ENCODE measurements at regions not wholly inside any gene's neighbourhood (a gene's known extent, or its start where the extent isn't known, plus 50 kb on each side); places are given as distances from the start of the nearest gene placed in this dataset.

DNA sequence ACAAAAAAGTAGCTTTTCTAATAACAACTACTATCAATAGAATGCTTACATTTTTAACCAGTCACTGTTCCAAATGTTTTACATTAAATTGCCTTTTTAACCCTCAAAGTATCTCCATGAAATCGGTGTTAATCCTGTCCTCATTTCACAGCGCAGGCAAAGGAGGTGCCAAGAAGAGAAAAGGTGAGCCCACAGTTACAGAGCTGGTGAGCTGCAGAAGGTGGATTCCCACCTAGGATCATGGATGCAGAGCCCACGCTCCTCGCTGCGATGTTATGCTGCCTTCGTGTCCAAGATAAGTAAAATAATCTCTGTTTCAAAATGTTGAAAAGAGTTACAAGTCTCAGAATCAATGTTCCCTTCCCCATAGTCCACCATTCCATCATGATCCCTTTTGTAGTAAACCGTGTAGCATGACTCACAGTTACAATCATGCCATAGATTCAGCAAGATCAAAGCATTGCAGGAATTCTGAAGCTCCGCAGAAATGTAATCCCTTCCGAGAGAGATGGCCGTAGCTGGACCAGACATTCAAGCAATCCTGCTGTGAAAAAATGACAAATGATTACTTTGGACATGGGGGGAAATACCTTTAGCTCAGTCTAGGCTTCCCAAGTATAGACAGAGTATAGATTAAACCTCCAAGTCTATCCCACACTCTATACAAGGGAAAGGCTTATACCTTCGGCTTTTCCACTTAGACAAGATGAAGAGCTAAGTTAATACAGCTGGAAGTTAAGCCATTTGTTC, 394.7 kb upstream of the AKR1E2 start:
- Histone ChIP-seq H3K79me2 (ENCODE audit: control insufficient read depth, insufficient read depth, low read length) (no peaks in the 10 kb centered on the region), H4K20me1 (replicated peaks; ENCODE audit: control insufficient read depth, insufficient read depth, low read length) (no peaks in the 10 kb centered on the region), H3K9me1 (ENCODE audit: control insufficient read depth, insufficient read depth, low read length) (no peaks in the 10 kb centered on the region), H3K27ac (ENCODE audit: extremely low read depth, low read depth, low read length) (no peak overlapping the region), H3K4me1 (replicated peaks in 1 of 2; ENCODE audit: control insufficient read depth in 2 of 2, insufficient read depth in 2 of 2, low read length in 2 of 2) (no peaks in the 10 kb centered on the region), H3K36me3 (ENCODE audit: control insufficient read depth, insufficient read depth, low read length) (no peaks in the 10 kb centered on the region), H3K4me3 (no peak overlapping the region), H2AFZ (ENCODE audit: low read depth, low read length) (no peak overlapping the region), H3K4me2 (ENCODE audit: insufficient read depth, low read length) (no peak overlapping the region), H3K9me3 (replicated peaks; ENCODE audit: control insufficient read depth, insufficient read depth, low read depth, low read length) (no peaks in the 10 kb centered on the region), H3K27me3 (ENCODE audit: control insufficient read depth in 2 of 2, insufficient read depth in 2 of 2, low read length in 2 of 2) (no peaks in the 10 kb centered on the region; a peak in 2 of 5 replicates), H3K9ac (ENCODE audit: insufficient read depth in 1 of 2, low read depth in 2 of 2, low read length in 2 of 2) (no peak overlapping the region)
- POLR2A ChIA-PET = interaction anchor here (1.3 kb wide), 1 partner anchor 11 kb away, joined by 3 read pairs; no protein-coding TSS in a partner anchor
- WGBS (ENCODE audit: insufficient coverage, low coverage, missing lambda C conversion rate) = 2% methylated on average over 11 of the region's 11 CpGs
- in situ Hi-C loops (cut with MboI) (no loop called here), intact Hi-C loops (cut with micrococcal nuclease) (no loop called here)
- TF ChIP-seq ZFPM2 (CRISPR knock-in tag; IDR thresholded peaks at IDR 0.05) (no peak), CEBPG (CRISPR knock-in tag; IDR thresholded peaks at IDR 0.05) (no peak), CEBPG (tag; conservative IDR thresholded peaks at IDR 0.05 in 1 of 2, IDR thresholded peaks at IDR 0.05 in 1 of 2) (no peak), ZBED1 (IDR thresholded peaks at IDR 0.05) (no peak), ETV1 (tag; conservative IDR thresholded peaks at IDR 0.05; ENCODE audit: low read depth) (no peak), FOXP1 (CRISPR knock-in tag; IDR thresholded peaks at IDR 0.05) (no peak), SIN3B (IDR thresholded peaks at IDR 0.05; ENCODE audit: low read depth) (no peak), RBM39 (optimal IDR thresholded peaks at IDR 0.05; ENCODE audit: low read depth, low read length) (no peak), ZNF717 (CRISPR knock-in tag; IDR thresholded peaks at IDR 0.05) (no peak), RNF2 (IDR thresholded peaks at IDR 0.05) (no peak)
- no peak for ATAC-seq
- CTCF ChIA-PET (ENCODE audit: low intra/inter-chr PET ratio) = no interaction called here
- BruUV-seq (replicated peaks) = no TSS peak
- no peak for FAIRE-seq
- DNase-seq (ENCODE audit: extremely low read depth in 1 of 4, low spot score in 3 of 4) = no peak

All from K562 (cell line).